ENCODE measurements at regions not wholly inside any gene's neighbourhood (a gene's known extent, or its start where the extent isn't known, plus 50 kb on each side); places are given as distances from the start of the nearest gene placed in this dataset.

GRCh38 chr11:94681140-94681539 is 87.0 kb upstream of the AMOTL1 start:
- TF ChIP-seq NBN (IDR thresholded peaks at IDR 0.05) (no peak), EZH2 (IDR thresholded peaks at IDR 0.05; ENCODE audit: borderline replicate concordance, control insufficient read depth, low read depth, low read length) (no peak), EGR1 (IDR thresholded peaks at IDR 0.05; ENCODE audit: borderline replicate concordance in 1 of 2, low read depth in 2 of 2, low read length in 2 of 2) (no peak), USF2 (IDR thresholded peaks at IDR 0.05; ENCODE audit: borderline replicate concordance, low read depth, low read length) (no peak), MEF2A (IDR thresholded peaks at IDR 0.05; ENCODE audit: insufficient read depth, low read depth, low read length) (no peak), CHD2 (IDR thresholded peaks at IDR 0.05; ENCODE audit: borderline replicate concordance, low read depth, low read length) (no peak), TCF7 (IDR thresholded peaks at IDR 0.05; ENCODE audit: borderline replicate concordance) (no peak), ETV6 (conservative IDR thresholded peaks at IDR 0.05 in 1 of 2, IDR thresholded peaks at IDR 0.05 in 1 of 2; ENCODE audit: borderline replicate concordance in 1 of 2, low read depth in 1 of 2) (no peak), ZNF384 (IDR thresholded peaks at IDR 0.05; ENCODE audit: borderline replicate concordance, low read depth, low read length) (no peak), CTCF (IDR thresholded peaks at IDR 0.05 in 2 of 3, conservative IDR thresholded peaks at IDR 0.05 in 1 of 3; ENCODE audit: control insufficient read depth in 2 of 3, extremely low read depth in 1 of 3, insufficient read depth in 1 of 3, low read depth in 3 of 3, low read length in 3 of 3) (no peak), RAD21 (IDR thresholded peaks at IDR 0.05; ENCODE audit: insufficient read depth, low read depth, low read length) (no peak), ZNF217 (IDR thresholded peaks at IDR 0.05) (no peak), NR2C2 (IDR thresholded peaks at IDR 0.05; ENCODE audit: borderline replicate concordance, control insufficient read depth, insufficient read length, low read depth) (no peak), CBFB (IDR thresholded peaks at IDR 0.05; ENCODE audit: low read depth) (no peak)

Data from GM12878 (cell line).